ENCODE measurements at regions not wholly inside any gene's neighbourhood (a gene's known extent, or its start where the extent isn't known, plus 50 kb on each side); places are given as distances from the start of the nearest gene placed in this dataset.
A peak's percentile ranks its signal among the peaks of the same experiment; 100 is the strongest.

- Histone ChIP-seq H3K36me3 (ENCODE audit: control insufficient read depth in 1 of 2, insufficient read depth in 2 of 2, low read depth in 1 of 2, low read length in 2 of 2) (no peaks in the 10 kb centered on the region), H2BK5ac (ENCODE audit: low read depth, low read length, poor library complexity, severe bottlenecking) (no peak overlapping the region), H3K4me2 (ENCODE audit: low read length, poor library complexity, severe bottlenecking) (no peak overlapping the region), H2AK5ac (ENCODE audit: low read length, severe bottlenecking) (no peak overlapping the region), H4K8ac (ENCODE audit: low read length) (no peak overlapping the region), H2BK15ac (ENCODE audit: low read depth, poor library complexity, severe bottlenecking) (no peak overlapping the region), H3K79me1 (replicated peaks; ENCODE audit: low read length, poor library complexity, severe bottlenecking) (no peaks in the 10 kb centered on the region), H3K18ac (ENCODE audit: low read depth in 1 of 2, low read length in 2 of 2) (no peak overlapping the region), H2BK12ac (ENCODE audit: low read length in 2 of 2) (no peak overlapping the region), H3K4me3 (ENCODE audit: insufficient read depth in 1 of 2, low read depth in 1 of 2, low read length in 2 of 2) (no peak overlapping the region), H2AFZ (ENCODE audit: low read depth, low read length) (no peak overlapping the region), H3K4ac (ENCODE audit: low read depth in 1 of 2, low read length in 2 of 2) (no peak overlapping the region), H3K27ac (ENCODE audit: low read length, poor library complexity, severe bottlenecking) (no peak overlapping the region), H3K9ac (ENCODE audit: low read length) (no peak overlapping the region), H3K9me3 (ENCODE audit: control insufficient read depth, low read length) (no peaks in the 10 kb centered on the region), H3K4me1 (ENCODE audit: control insufficient read depth, insufficient read depth, low read depth, low read length) (peaks cover 2% of the 10 kb centered on the region), H3K27me3 (ENCODE audit: control insufficient read depth in 1 of 2, insufficient read depth in 1 of 2, low read length in 2 of 2) (peaks cover 5 to 23% of the 10 kb centered on the region in 2 experiments), H4K91ac (ENCODE audit: low read length) (no peak overlapping the region), H3K14ac (ENCODE audit: low read length in 2 of 2) (no peak overlapping the region), H2BK120ac (ENCODE audit: low read depth, low read length) (no peak overlapping the region), H3K23ac (ENCODE audit: low read length in 2 of 2) (no peak overlapping the region)
- DNase-seq: no peak
- WGBS: 83% methylated on average over 3 of the region's 6 CpGs
Measured at GRCh38 chr1:228810878-228811711, 75.8 kb downstream of the RHOU start.

- Histone ChIP-seq H3K4me2 (ENCODE audit: low read length, poor library complexity, severe bottlenecking) (no peak overlapping the region), H2AFZ (ENCODE audit: low read depth, low read length) (no peak overlapping the region), H3K4ac (ENCODE audit: low read depth in 1 of 2, low read length in 2 of 2) (no peak overlapping the region), H4K8ac (ENCODE audit: low read length) (no peak overlapping the region), H4K91ac (ENCODE audit: low read length) (no peak overlapping the region), H3K14ac (ENCODE audit: low read length in 2 of 2) (peak overlapping the region in 1 of 2 experiments; percentile 4), H3K4me1 (ENCODE audit: control insufficient read depth, insufficient read depth, low read depth, low read length) (peaks cover 2% of the 10 kb centered on the region), H3K36me3 (ENCODE audit: control insufficient read depth in 1 of 2, insufficient read depth in 2 of 2, low read depth in 1 of 2, low read length in 2 of 2) (no peaks in the 10 kb centered on the region), H3K27me3 (ENCODE audit: control insufficient read depth in 1 of 2, insufficient read depth in 1 of 2, low read length in 2 of 2) (peaks cover 5 to 23% of the 10 kb centered on the region in 2 experiments), H3K23ac (ENCODE audit: low read length in 2 of 2) (no peak overlapping the region), H3K9me3 (ENCODE audit: control insufficient read depth, low read length) (no peaks in the 10 kb centered on the region), H2BK5ac (ENCODE audit: low read depth, low read length, poor library complexity, severe bottlenecking) (no peak overlapping the region), H2BK12ac (ENCODE audit: low read length in 2 of 2) (peak overlapping the region; percentile 4 to 21), H2BK120ac (ENCODE audit: low read depth, low read length) (peak overlapping the region; percentile 52), H3K79me1 (replicated peaks; ENCODE audit: low read length, poor library complexity, severe bottlenecking) (no peaks in the 10 kb centered on the region), H2AK5ac (ENCODE audit: low read length, severe bottlenecking) (no peak overlapping the region), H2BK15ac (ENCODE audit: low read depth, poor library complexity, severe bottlenecking) (peak overlapping the region; percentile 54), H3K18ac (ENCODE audit: low read depth in 1 of 2, low read length in 2 of 2) (no peak overlapping the region), H3K9ac (ENCODE audit: low read length) (no peak overlapping the region), H3K4me3 (ENCODE audit: insufficient read depth in 1 of 2, low read depth in 1 of 2, low read length in 2 of 2) (no peak overlapping the region), H3K27ac (ENCODE audit: low read length, poor library complexity, severe bottlenecking) (no peak overlapping the region)
- WGBS: 93% methylated on average over 11 of the region's 11 CpGs
- no peak for DNase-seq
Measured at GRCh38 chr1:228811712-228812305, 76.5 kb downstream of the RHOU start.

- H2AK5ac ChIP-seq (ENCODE audit: low read length, severe bottlenecking): no peak overlapping the region
- H4K8ac ChIP-seq (ENCODE audit: low read length): no peak overlapping the region
- H3K9me3 ChIP-seq (ENCODE audit: control insufficient read depth, low read length): no peaks in the 10 kb centered on the region
- H3K4me1 ChIP-seq (ENCODE audit: control insufficient read depth, insufficient read depth, low read depth, low read length): peaks cover 2% of the 10 kb centered on the region
- H3K14ac ChIP-seq (ENCODE audit: low read length in 2 of 2): no peak overlapping the region
- no peak for DNase-seq
- H3K27me3 ChIP-seq (ENCODE audit: control insufficient read depth in 1 of 2, insufficient read depth in 1 of 2, low read length in 2 of 2): peaks cover 5 to 18% of the 10 kb centered on the region in 2 experiments
- H3K36me3 ChIP-seq (ENCODE audit: control insufficient read depth in 1 of 2, insufficient read depth in 2 of 2, low read depth in 1 of 2, low read length in 2 of 2): no peaks in the 10 kb centered on the region
- no peak overlapping the region for H2BK120ac ChIP-seq (ENCODE audit: low read depth, low read length)
- no peak overlapping the region for H3K4ac ChIP-seq (ENCODE audit: low read depth in 1 of 2, low read length in 2 of 2)
- no peak overlapping the region for H3K27ac ChIP-seq (ENCODE audit: low read length, poor library complexity, severe bottlenecking)
- H2BK5ac ChIP-seq (ENCODE audit: low read depth, low read length, poor library complexity, severe bottlenecking): no peak overlapping the region
- H2AFZ ChIP-seq (ENCODE audit: low read depth, low read length): no peak overlapping the region
- H3K4me3 ChIP-seq (ENCODE audit: insufficient read depth in 1 of 2, low read depth in 1 of 2, low read length in 2 of 2): no peak overlapping the region
- H4K91ac ChIP-seq (ENCODE audit: low read length): no peak overlapping the region
- H3K79me1 ChIP-seq (replicated peaks; ENCODE audit: low read length, poor library complexity, severe bottlenecking): no peaks in the 10 kb centered on the region
- no peak overlapping the region for H2BK12ac ChIP-seq (ENCODE audit: low read length in 2 of 2)
- no peak overlapping the region for H3K4me2 ChIP-seq (ENCODE audit: low read length, poor library complexity, severe bottlenecking)
- no peak overlapping the region for H3K23ac ChIP-seq (ENCODE audit: low read length in 2 of 2)
- H3K9ac ChIP-seq (ENCODE audit: low read length): no peak overlapping the region
- no peak overlapping the region for H2BK15ac ChIP-seq (ENCODE audit: low read depth, poor library complexity, severe bottlenecking)
- no peak overlapping the region for H3K18ac ChIP-seq (ENCODE audit: low read depth in 1 of 2, low read length in 2 of 2)
Measured at GRCh38 chr1:228812961-228813360, 77.7 kb downstream of the RHOU start.

GRCh38 chr1:228814176-228814575 is 78.9 kb downstream of the RHOU start:
- H2BK15ac ChIP-seq (ENCODE audit: low read depth, poor library complexity, severe bottlenecking): no peak overlapping the region
- peaks cover 2% of the 10 kb centered on the region for H3K4me1 ChIP-seq (ENCODE audit: control insufficient read depth, insufficient read depth, low read depth, low read length)
- no peaks in the 10 kb centered on the region for H3K79me1 ChIP-seq (replicated peaks; ENCODE audit: low read length, poor library complexity, severe bottlenecking)
- 18% methylated on average over 3 of the region's 4 CpGs for WGBS
- H3K27me3 ChIP-seq (ENCODE audit: control insufficient read depth in 1 of 2, insufficient read depth in 1 of 2, low read length in 2 of 2): peaks cover 5 to 16% of the 10 kb centered on the region in 2 experiments
- H4K8ac ChIP-seq (ENCODE audit: low read length): no peak overlapping the region
- no peak overlapping the region for H4K91ac ChIP-seq (ENCODE audit: low read length)
- no peaks in the 10 kb centered on the region for H3K9me3 ChIP-seq (ENCODE audit: control insufficient read depth, low read length)
- no peak overlapping the region for H3K23ac ChIP-seq (ENCODE audit: low read length in 2 of 2)
- DNase-seq: no peak
- H3K14ac ChIP-seq (ENCODE audit: low read length in 2 of 2): no peak overlapping the region
- no peaks in the 10 kb centered on the region for H3K36me3 ChIP-seq (ENCODE audit: control insufficient read depth in 1 of 2, insufficient read depth in 2 of 2, low read depth in 1 of 2, low read length in 2 of 2)
- no peak overlapping the region for H3K9ac ChIP-seq (ENCODE audit: low read length)
- H2BK12ac ChIP-seq (ENCODE audit: low read length in 2 of 2): no peak overlapping the region
- H3K4me2 ChIP-seq (ENCODE audit: low read length, poor library complexity, severe bottlenecking): peak overlapping the region; percentile 10
- no peak overlapping the region for H2BK5ac ChIP-seq (ENCODE audit: low read depth, low read length, poor library complexity, severe bottlenecking)
- H3K4ac ChIP-seq (ENCODE audit: low read depth in 1 of 2, low read length in 2 of 2): no peak overlapping the region
- H3K27ac ChIP-seq (ENCODE audit: low read length, poor library complexity, severe bottlenecking): no peak overlapping the region
- H2AFZ ChIP-seq (ENCODE audit: low read depth, low read length): no peak overlapping the region
- H3K4me3 ChIP-seq (ENCODE audit: insufficient read depth in 1 of 2, low read depth in 1 of 2, low read length in 2 of 2): no peak overlapping the region
- H3K18ac ChIP-seq (ENCODE audit: low read depth in 1 of 2, low read length in 2 of 2): no peak overlapping the region
- H2BK120ac ChIP-seq (ENCODE audit: low read depth, low read length): no peak overlapping the region
- no peak overlapping the region for H2AK5ac ChIP-seq (ENCODE audit: low read length, severe bottlenecking)
